Body of pancreas (tissue), 4 donors: ENCODE measurements at regions not wholly inside any gene's neighbourhood (a gene's known extent, or its start where the extent isn't known, plus 50 kb on each side); places are given as distances from the start of the nearest gene placed in this dataset.

Experiments
- CTCF ChIP-seq, 7 experiments: fragments of 450-650 bp in 4 of 7; fragments of 200-600 bp in 3 of 7; sonication (generic) in 3 of 7; IDR thresholded peaks; one replicate each; pipeline ENCODE4 v1.5.1; 2016 to 2019; ENCODE audit warnings: antibody characterized with exemption in 7 of 7
- POLR2A ChIP-seq, 3 donors: fragments of 450-650 bp; IDR thresholded peaks; one replicate each; pipeline ENCODE4 v1.6.1; 2016; ENCODE audit warnings: antibody characterized with exemption in 3 of 3, mild to moderate bottlenecking in 2 of 3

GRCh38 chr6:67735623-67736022, 899.5 kb upstream of the ADGRB3 start:
- TF ChIP-seq CTCF (IDR thresholded peaks at IDR 0.05) (no peak), POLR2A (IDR thresholded peaks at IDR 0.05) (no peak)
